GM20000 (cell line): ENCODE measurements at regions not wholly inside any gene's neighbourhood (a gene's known extent, or its start where the extent isn't known, plus 50 kb on each side); places are given as distances from the start of the nearest gene placed in this dataset.
"Not testable (repeated sequence)": the region's sequence is repeated elsewhere in the genome, so short reads cannot be mapped to it uniquely, and the experiment has no call there.

Experiments used
- DNase-seq: peaks from one replicate; pipeline ENCODE4 v3.0.0; 2012; ENCODE audit warnings: low spot score
- TF ChIP-seq, protein P1 (sequence below): IDR thresholded peaks from 2 replicates; pipeline ENCODE4 v1.5.1; 2012; ENCODE audit warnings: mild to moderate bottlenecking, control low read depth; ENCODE audit errors: extremely low read depth, missing control alignments

- TF ChIP-seq, protein P1, sequence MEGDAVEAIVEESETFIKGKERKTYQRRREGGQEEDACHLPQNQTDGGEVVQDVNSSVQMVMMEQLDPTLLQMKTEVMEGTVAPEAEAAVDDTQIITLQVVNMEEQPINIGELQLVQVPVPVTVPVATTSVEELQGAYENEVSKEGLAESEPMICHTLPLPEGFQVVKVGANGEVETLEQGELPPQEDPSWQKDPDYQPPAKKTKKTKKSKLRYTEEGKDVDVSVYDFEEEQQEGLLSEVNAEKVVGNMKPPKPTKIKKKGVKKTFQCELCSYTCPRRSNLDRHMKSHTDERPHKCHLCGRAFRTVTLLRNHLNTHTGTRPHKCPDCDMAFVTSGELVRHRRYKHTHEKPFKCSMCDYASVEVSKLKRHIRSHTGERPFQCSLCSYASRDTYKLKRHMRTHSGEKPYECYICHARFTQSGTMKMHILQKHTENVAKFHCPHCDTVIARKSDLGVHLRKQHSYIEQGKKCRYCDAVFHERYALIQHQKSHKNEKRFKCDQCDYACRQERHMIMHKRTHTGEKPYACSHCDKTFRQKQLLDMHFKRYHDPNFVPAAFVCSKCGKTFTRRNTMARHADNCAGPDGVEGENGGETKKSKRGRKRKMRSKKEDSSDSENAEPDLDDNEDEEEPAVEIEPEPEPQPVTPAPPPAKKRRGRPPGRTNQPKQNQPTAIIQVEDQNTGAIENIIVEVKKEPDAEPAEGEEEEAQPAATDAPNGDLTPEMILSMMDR = no peak
- no peak for DNase-seq
These were observed 191.1 kb downstream of the NAA11 start for GRCh38 chr4:79134767-79135166.

DNA sequence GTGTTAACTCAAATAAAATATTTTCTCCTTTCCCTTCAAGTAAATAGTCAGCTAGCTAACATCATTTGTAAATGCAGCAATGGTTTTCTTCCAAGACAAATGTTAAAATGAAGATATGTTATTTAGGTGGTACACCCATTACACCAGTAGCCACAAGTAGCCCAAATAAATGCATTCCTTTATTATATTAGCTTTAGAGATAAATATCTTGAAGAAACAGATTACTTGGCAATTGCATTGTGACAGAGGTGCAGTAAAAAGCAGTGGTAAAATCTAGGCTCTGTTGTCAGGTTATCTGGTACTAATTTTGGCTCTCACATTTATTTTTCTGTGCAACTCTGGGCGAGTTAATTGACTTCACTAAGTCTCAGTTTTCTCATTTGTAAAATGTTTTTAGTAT, 193.0 kb downstream of the NAA11 start:
- no peak for DNase-seq
- TF ChIP-seq, protein P1 = no peak

DNA sequence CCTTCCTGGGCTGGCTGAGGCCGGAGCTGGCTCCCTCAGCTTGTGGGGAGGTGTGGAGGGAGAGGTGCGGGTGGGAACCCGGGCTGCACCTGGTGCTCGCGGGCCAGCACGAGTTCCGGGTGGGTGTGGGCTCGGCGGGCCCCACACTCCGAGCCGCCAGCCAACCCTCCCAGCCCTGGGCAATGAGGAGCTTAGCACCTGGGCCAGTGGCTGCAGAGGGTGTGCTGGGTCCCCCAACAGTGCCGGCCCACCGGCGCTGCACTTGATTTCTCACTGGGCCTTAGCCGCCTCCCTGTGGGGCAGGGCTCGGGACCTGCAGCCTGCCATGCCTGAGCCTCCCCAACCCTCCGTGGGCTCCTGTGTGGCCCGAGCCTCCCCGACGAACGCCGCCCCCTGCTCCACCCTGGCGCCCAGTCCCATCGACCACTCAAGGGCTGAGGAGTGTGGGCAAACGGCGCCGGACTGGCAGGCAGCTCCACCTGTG, 182.7 kb upstream of the PAQR3 start:
- TF ChIP-seq, protein P1 = no peak

GRCh38 chr4:79121223-79121622, 182.0 kb upstream of the PAQR3 start:
- DNase-seq = no peak
- TF ChIP-seq, protein P1 = no peak

More for the DNA sequence above, 182.7 kb upstream of the PAQR3 start:
- DNase-seq = no peak

GRCh38 chr4:79117051-79117450, 177.8 kb upstream of the PAQR3 start:
- DNase-seq = not testable (repeated sequence)

- TF ChIP-seq, protein P1 = no peak
- no peak for DNase-seq
These were observed 167.8 kb upstream of the PAQR3 start for GRCh38 chr4:79107014-79107413.

GRCh38 chr4:79088946-79089691, 149.9 kb upstream of the PAQR3 start:
- DNase-seq = no peak
- TF ChIP-seq, protein P1 = no peak

GRCh38 chr4:79087071-79087470, 147.8 kb upstream of the PAQR3 start:
- no peak for DNase-seq
- TF ChIP-seq, protein P1 = no peak
